Hepatocyte (in vitro differentiated cells): ENCODE measurements at regions not wholly inside any gene's neighbourhood (a gene's known extent, or its start where the extent isn't known, plus 50 kb on each side); places are given as distances from the start of the nearest gene placed in this dataset.

ENCODE experiments used
- EZH2 ChIP-seq: fragments of 200-600 bp; sonication (generic); IDR thresholded peaks from 2 replicates; pipeline ENCODE4 v1.6.1; 2016; ENCODE audit warnings: antibody characterized with exemption, mild to moderate bottlenecking, borderline replicate concordance
- EZH2phosphoT487 ChIP-seq: fragments of 200-600 bp; sonication (generic); IDR thresholded peaks from one replicate; pipeline ENCODE4 v1.6.1; 2018; ENCODE audit warnings: antibody characterized with exemption, mild to moderate bottlenecking, low read depth, moderate library complexity; ENCODE audit not compliant: unreplicated experiment, severe bottlenecking
- TF ChIP-seq, protein P1 (sequence below): fragments of 200-600 bp; sonication (generic); IDR thresholded peaks from 2 replicates; pipeline ENCODE4 v1.5.1; 2016; ENCODE audit warnings: antibody characterized with exemption, mild to moderate bottlenecking; ENCODE audit not compliant: poor library complexity

DNA sequence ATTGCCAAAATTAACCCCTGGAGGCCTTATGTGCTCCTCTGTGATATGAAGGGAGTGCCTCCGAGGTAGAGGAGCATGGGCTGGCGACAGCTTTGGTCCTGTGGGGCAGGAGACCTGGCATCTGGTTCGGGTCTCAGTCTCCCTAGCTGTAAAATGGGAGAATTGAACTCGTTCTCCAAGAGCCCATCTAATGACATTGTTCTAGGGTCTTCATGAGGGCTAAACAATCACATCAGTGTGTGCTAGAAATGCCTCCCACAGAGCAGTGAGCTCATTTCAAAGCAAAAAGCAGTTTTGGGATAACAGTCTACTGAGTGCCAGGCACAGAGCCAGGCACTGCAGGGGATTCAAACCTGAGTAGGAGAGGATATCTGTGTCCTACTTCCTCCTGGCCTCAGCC is 248.0 kb downstream of the RPS24 start:
- TF ChIP-seq, protein P1, sequence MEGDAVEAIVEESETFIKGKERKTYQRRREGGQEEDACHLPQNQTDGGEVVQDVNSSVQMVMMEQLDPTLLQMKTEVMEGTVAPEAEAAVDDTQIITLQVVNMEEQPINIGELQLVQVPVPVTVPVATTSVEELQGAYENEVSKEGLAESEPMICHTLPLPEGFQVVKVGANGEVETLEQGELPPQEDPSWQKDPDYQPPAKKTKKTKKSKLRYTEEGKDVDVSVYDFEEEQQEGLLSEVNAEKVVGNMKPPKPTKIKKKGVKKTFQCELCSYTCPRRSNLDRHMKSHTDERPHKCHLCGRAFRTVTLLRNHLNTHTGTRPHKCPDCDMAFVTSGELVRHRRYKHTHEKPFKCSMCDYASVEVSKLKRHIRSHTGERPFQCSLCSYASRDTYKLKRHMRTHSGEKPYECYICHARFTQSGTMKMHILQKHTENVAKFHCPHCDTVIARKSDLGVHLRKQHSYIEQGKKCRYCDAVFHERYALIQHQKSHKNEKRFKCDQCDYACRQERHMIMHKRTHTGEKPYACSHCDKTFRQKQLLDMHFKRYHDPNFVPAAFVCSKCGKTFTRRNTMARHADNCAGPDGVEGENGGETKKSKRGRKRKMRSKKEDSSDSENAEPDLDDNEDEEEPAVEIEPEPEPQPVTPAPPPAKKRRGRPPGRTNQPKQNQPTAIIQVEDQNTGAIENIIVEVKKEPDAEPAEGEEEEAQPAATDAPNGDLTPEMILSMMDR: no peak
- TF ChIP-seq EZH2 (no peak), EZH2phosphoT487 (no peak)
